Gastroesophageal sphincter (tissue), 4 donors: ENCODE measurements at regions not wholly inside any gene's neighbourhood (a gene's known extent, or its start where the extent isn't known, plus 50 kb on each side); places are given as distances from the start of the nearest gene placed in this dataset.

Source experiments
- ATAC-seq: fragments of 150-250 bp; one replicate; pipeline ENCODE4 v1.9.1; 2016; ENCODE audit warnings: mild to moderate bottlenecking, moderate library complexity
- H3K27ac ChIP-seq, 4 donors: fragments of 200-600 bp; sonication (generic) in 3 of 4; 1 replicate in 3 of 4; 2 replicates in 1 of 4; pipeline ENCODE4 v1.5.1; 2016 to 2019
- H3K27me3 ChIP-seq: fragments of 200-600 bp; sonication (generic); one replicate; pipeline ENCODE4 v1.5.1; 2019
- H3K36me3 ChIP-seq, 2 donors: fragments of 200-600 bp; sonication (generic); one replicate each; pipeline ENCODE4 v1.5.1; 2019; ENCODE audit warnings: control low read depth in 1 of 2
- H3K4me1 ChIP-seq, 3 donors: fragments of 200-600 bp; sonication (generic); 1 replicate in 2 of 3; 2 replicates in 1 of 3; pipeline ENCODE4 v1.5.1; 2016 to 2019; ENCODE audit warnings: control low read depth in 2 of 3
- H3K4me3 ChIP-seq, 2 donors: fragments of 200-600 bp; sonication (generic); one replicate each; pipeline ENCODE4 v1.5.1; 2019; ENCODE audit warnings: mild to moderate bottlenecking in 1 of 2, moderate library complexity in 1 of 2
- H3K9me3 ChIP-seq, 3 donors: fragments of 200-600 bp; sonication (generic); one replicate each; pipeline ENCODE4 v1.5.1; 2017 to 2019; ENCODE audit warnings: control low read depth in 2 of 3
- EP300 ChIP-seq: sonication (generic); formaldehyde crosslinking; IDR thresholded peaks from one replicate; pipeline ENCODE4 v1.6.1; 2017; ENCODE audit warnings: antibody characterized with exemption, mild to moderate bottlenecking
- POLR2A ChIP-seq, 2 donors: fragments of 450-650 bp; IDR thresholded peaks; one replicate each; pipeline ENCODE4 v1.6.1; 2017; ENCODE audit warnings: antibody characterized with exemption in 2 of 2, mild to moderate bottlenecking in 2 of 2, moderate library complexity in 1 of 2
- POLR2AphosphoS5 ChIP-seq: sonication (generic); formaldehyde crosslinking; IDR thresholded peaks from one replicate; pipeline ENCODE4 v1.6.1; 2017; ENCODE audit warnings: antibody characterized with exemption
- WGBS, 2 donors: methylation state at CpG; one replicate each; pipeline ENCODE4 v1.1.5; 2018; ENCODE audit warnings: low coverage in 1 of 2; 5-methylcytosine and 5-hydroxymethylcytosine counted together
- TF ChIP-seq, protein P1 (sequence below), 4 experiments: fragments of 200-600 bp in 2 of 4; fragments of 450-650 bp in 2 of 4; sonication (generic) in 1 of 4; IDR thresholded peaks; one replicate each; pipeline ENCODE4 v1.5.1; 2017 to 2019; ENCODE audit warnings: antibody characterized with exemption in 4 of 4, mild to moderate bottlenecking in 2 of 4, moderate library complexity in 2 of 4

GRCh38 chr16:9614389-9614788, 522.9 kb downstream of the HAPSTR1 start:
- H3K4me3 ChIP-seq = no peak overlapping the region
- no peak overlapping the region for H3K27ac ChIP-seq
- H3K4me1 ChIP-seq = peaks cover 0 to 12% (median 0%) of the 10 kb centered on the region in 3 donors
- peaks cover 0 to 2% (median 0%) of the 10 kb centered on the region in 3 donors for H3K9me3 ChIP-seq
- 64 to 77% methylated on average over 6 of the region's 6 CpGs for WGBS, 2 donors
- H3K36me3 ChIP-seq = no peaks in the 10 kb centered on the region
- no peak for TF ChIP-seq POLR2A (IDR thresholded peaks at IDR 0.05)
- no peak for TF ChIP-seq POLR2AphosphoS5
- TF ChIP-seq EP300 = no peak
- TF ChIP-seq, protein P1, sequence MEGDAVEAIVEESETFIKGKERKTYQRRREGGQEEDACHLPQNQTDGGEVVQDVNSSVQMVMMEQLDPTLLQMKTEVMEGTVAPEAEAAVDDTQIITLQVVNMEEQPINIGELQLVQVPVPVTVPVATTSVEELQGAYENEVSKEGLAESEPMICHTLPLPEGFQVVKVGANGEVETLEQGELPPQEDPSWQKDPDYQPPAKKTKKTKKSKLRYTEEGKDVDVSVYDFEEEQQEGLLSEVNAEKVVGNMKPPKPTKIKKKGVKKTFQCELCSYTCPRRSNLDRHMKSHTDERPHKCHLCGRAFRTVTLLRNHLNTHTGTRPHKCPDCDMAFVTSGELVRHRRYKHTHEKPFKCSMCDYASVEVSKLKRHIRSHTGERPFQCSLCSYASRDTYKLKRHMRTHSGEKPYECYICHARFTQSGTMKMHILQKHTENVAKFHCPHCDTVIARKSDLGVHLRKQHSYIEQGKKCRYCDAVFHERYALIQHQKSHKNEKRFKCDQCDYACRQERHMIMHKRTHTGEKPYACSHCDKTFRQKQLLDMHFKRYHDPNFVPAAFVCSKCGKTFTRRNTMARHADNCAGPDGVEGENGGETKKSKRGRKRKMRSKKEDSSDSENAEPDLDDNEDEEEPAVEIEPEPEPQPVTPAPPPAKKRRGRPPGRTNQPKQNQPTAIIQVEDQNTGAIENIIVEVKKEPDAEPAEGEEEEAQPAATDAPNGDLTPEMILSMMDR (IDR thresholded peaks at IDR 0.05) = no peak
- no peaks in the 10 kb centered on the region for H3K27me3 ChIP-seq
- no peak for ATAC-seq

- H3K36me3 ChIP-seq = no peaks in the 10 kb centered on the region
- H3K27me3 ChIP-seq = no peaks in the 10 kb centered on the region
- no peak for ATAC-seq
- no peak overlapping the region for H3K4me3 ChIP-seq
- H3K27ac ChIP-seq = no peak overlapping the region
- H3K9me3 ChIP-seq = peaks cover 0 to 9% (median 0%) of the 10 kb centered on the region in 3 donors
- WGBS, 2 donors = 54 to 65% methylated on average over 4 of the region's 4 CpGs
- TF ChIP-seq, protein P1 (IDR thresholded peaks at IDR 0.05) = no peak
- no peak for TF ChIP-seq POLR2A (IDR thresholded peaks at IDR 0.05)
- TF ChIP-seq EP300 = no peak
- TF ChIP-seq POLR2AphosphoS5 = no peak
- no peaks in the 10 kb centered on the region for H3K4me1 ChIP-seq
Observed at GRCh38 chr16:9622268-9622667, 530.8 kb downstream of the HAPSTR1 start.

GRCh38 chr16:9625122-9625521, 533.7 kb downstream of the HAPSTR1 start:
- no peaks in the 10 kb centered on the region for H3K36me3 ChIP-seq
- peaks cover 0 to under 1% (median 0%) of the 10 kb centered on the region in 3 donors for H3K9me3 ChIP-seq
- no peak overlapping the region for H3K27ac ChIP-seq
- no peaks in the 10 kb centered on the region for H3K4me1 ChIP-seq
- no peak for TF ChIP-seq EP300
- TF ChIP-seq, protein P1 (IDR thresholded peaks at IDR 0.05) = no peak
- TF ChIP-seq POLR2A (IDR thresholded peaks at IDR 0.05) = no peak
- no peak for TF ChIP-seq POLR2AphosphoS5
- ATAC-seq = no peak
- H3K4me3 ChIP-seq = no peak overlapping the region
- 33 to 42% methylated on average over 1 to 2 of the region's 2 CpGs for WGBS, 2 donors
- no peaks in the 10 kb centered on the region for H3K27me3 ChIP-seq

DNA sequence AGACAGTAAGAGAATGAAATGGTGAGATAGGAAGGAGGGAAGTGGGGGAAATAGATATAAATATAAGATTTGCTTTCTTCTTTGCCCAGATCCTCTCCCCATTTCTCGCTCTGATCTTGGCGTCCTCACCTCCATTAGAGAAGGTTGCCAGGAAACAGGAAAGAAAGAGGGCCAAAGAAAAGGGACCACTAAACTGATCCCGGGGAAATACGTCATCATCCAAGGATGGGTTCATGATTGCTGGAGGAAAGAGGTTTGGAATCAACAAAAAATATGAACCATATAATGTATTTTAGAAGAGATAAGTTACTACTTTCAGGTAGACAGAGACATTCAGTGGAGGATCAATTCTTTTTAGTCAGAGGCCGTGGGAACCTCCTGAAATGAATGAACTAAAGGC, 536.0 kb downstream of the HAPSTR1 start:
- Histone ChIP-seq H3K27ac (no peak overlapping the region), H3K4me3 (no peak overlapping the region), H3K9me3 (no peaks in the 10 kb centered on the region), H3K27me3 (no peaks in the 10 kb centered on the region), H3K4me1 (no peaks in the 10 kb centered on the region), H3K36me3 (no peaks in the 10 kb centered on the region)
- 64 to 68% methylated on average over 5 of the region's 5 CpGs for WGBS, 2 donors
- no peak for ATAC-seq
- TF ChIP-seq, protein P1 (IDR thresholded peaks at IDR 0.05) = no peak
- TF ChIP-seq POLR2AphosphoS5 (no peak), POLR2A (IDR thresholded peaks at IDR 0.05) (no peak), EP300 (no peak)

DNA sequence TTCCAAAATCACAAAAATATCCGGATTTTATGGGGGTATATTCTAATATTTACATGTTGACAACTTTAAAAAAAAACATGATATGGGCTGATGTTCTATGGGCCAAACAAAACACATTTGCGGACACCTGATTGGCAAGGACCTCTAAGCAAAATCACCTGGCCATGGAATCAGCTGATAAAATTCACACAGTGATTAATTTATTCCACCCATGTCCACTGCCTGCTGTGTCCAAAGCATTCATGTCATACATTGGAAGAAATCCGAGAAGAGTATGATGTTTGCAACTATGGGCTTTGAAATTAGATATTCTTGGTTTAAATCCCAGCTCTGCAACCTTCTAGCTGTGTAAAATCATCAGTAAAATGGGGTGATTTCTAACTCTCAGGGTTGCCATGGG, 538.7 kb downstream of the HAPSTR1 start:
- no peak for ATAC-seq
- no peak overlapping the region for H3K27ac ChIP-seq
- no peaks in the 10 kb centered on the region for H3K36me3 ChIP-seq
- no peaks in the 10 kb centered on the region for H3K4me1 ChIP-seq
- H3K9me3 ChIP-seq = no peaks in the 10 kb centered on the region
- no peak overlapping the region for H3K4me3 ChIP-seq
- TF ChIP-seq, protein P1 (IDR thresholded peaks at IDR 0.05) = no peak
- TF ChIP-seq POLR2AphosphoS5 = no peak
- no peak for TF ChIP-seq POLR2A (IDR thresholded peaks at IDR 0.05)
- no peak for TF ChIP-seq EP300
- 75 to 76% methylated on average over 3 of the region's 3 CpGs for WGBS, 2 donors
- H3K27me3 ChIP-seq = no peaks in the 10 kb centered on the region
